SK-N-SH treated with all-trans-retinoic acid at 6 μM for 48 hours (cell line): ENCODE measurements at regions not wholly inside any gene's neighbourhood (a gene's known extent, or its start where the extent isn't known, plus 50 kb on each side); places are given as distances from the start of the nearest gene placed in this dataset.

Source experiments
- ATAC-seq: fragments of 200-7000 bp; cut with Tn5 transposase; 3 replicates; pipeline ENCODE4 v1.9.1; 2020; ENCODE audit warnings: mild to moderate bottlenecking, moderate library complexity
- ARNTL ChIP-seq: fragments of 450-650 bp; formaldehyde crosslinking; IDR thresholded peaks from 2 replicates; pipeline ENCODE4 v1.5.0; 2020; ENCODE audit warnings: low read depth, mild to moderate bottlenecking, moderate library complexity, borderline replicate concordance
- BACH2 ChIP-seq: fragments of 250-450 bp; sonication (Bioruptor Pico); IDR thresholded peaks from 2 replicates; pipeline ENCODE4 v1.9.0; 2021; ENCODE audit warnings: mild to moderate bottlenecking, borderline replicate concordance
- CSDC2 ChIP-seq: fragments of 250-450 bp; sonication (Bioruptor Pico); IDR thresholded peaks from 2 replicates; pipeline ENCODE4 v1.5.0; 2020; ENCODE audit warnings: mild to moderate bottlenecking, moderate library complexity
- ESRRG ChIP-seq: fragments of 250-450 bp; sonication (Bioruptor Pico); IDR thresholded peaks from 2 replicates; pipeline ENCODE4 v1.6.1; 2021; ENCODE audit warnings: mild to moderate bottlenecking
- OSR1 ChIP-seq: fragments of 250-450 bp; sonication (Bioruptor Pico); IDR thresholded peaks from 2 replicates; pipeline ENCODE4 v1.8.0; 2022; ENCODE audit warnings: moderate library complexity, mild to moderate bottlenecking, inconsistent platforms
- PPARA ChIP-seq: fragments of 250-450 bp; sonication (Bioruptor Pico); IDR thresholded peaks from 2 replicates; pipeline ENCODE4 v1.5.0; 2020; ENCODE audit warnings: mild to moderate bottlenecking, borderline replicate concordance
- RARB ChIP-seq: fragments of 250-450 bp; sonication (Bioruptor Pico); IDR thresholded peaks from 2 replicates; pipeline ENCODE4 v1.8.0; 2021; ENCODE audit warnings: mild to moderate bottlenecking, moderate library complexity
- SNAI2 ChIP-seq: fragments of 250-450 bp; sonication (Bioruptor Pico); IDR thresholded peaks from 2 replicates; pipeline ENCODE4 v1.5.0; 2020; ENCODE audit warnings: mild to moderate bottlenecking, moderate library complexity
- TCF4 ChIP-seq: fragments of 250-450 bp; sonication (Bioruptor Pico); IDR thresholded peaks from 2 replicates; pipeline ENCODE4 v1.8.0; 2021; ENCODE audit warnings: mild to moderate bottlenecking, moderate library complexity, borderline replicate concordance
- ZC3H10 ChIP-seq: fragments of 250-450 bp; sonication (Bioruptor Pico); IDR thresholded peaks from 2 replicates; pipeline ENCODE4 v1.5.1; 2021; ENCODE audit warnings: mild to moderate bottlenecking, moderate library complexity
- ZFP3 ChIP-seq: fragments of 250-450 bp; sonication (Bioruptor Pico); IDR thresholded peaks from 2 replicates; pipeline ENCODE4 v1.5.0; 2020; ENCODE audit warnings: mild to moderate bottlenecking, moderate library complexity
- ZFP30 ChIP-seq: fragments of 450-650 bp; formaldehyde crosslinking; IDR thresholded peaks from 2 replicates; pipeline ENCODE4 v1.5.0; 2022; ENCODE audit warnings: mild to moderate bottlenecking, moderate library complexity
- ZNF565 ChIP-seq: fragments of 450-650 bp; formaldehyde crosslinking; conservative IDR thresholded peaks from 2 replicates; pipeline ENCODE4 v1.5.0; 2020; ENCODE audit warnings: low read depth, mild to moderate bottlenecking, moderate library complexity
- ZNF70 ChIP-seq: fragments of 450-650 bp; formaldehyde crosslinking; IDR thresholded peaks from 2 replicates; pipeline ENCODE4 v1.5.0; 2020; ENCODE audit warnings: mild to moderate bottlenecking, moderate library complexity
- ZNF8 ChIP-seq: fragments of 450-650 bp; formaldehyde crosslinking; IDR thresholded peaks from 2 replicates; pipeline ENCODE4 v1.5.0; 2020; ENCODE audit warnings: mild to moderate bottlenecking, moderate library complexity
- TF ChIP-seq, protein P1 (sequence below): fragments of 250-450 bp; sonication (Bioruptor Pico); IDR thresholded peaks from 2 replicates; pipeline ENCODE4 v1.5.1; 2020; ENCODE audit warnings: low read depth, mild to moderate bottlenecking, moderate library complexity
- TF ChIP-seq, protein P2 (sequence below): fragments of 250-450 bp; sonication (Bioruptor Pico); IDR thresholded peaks from 2 replicates; pipeline ENCODE4 v1.5.1; 2021; ENCODE audit warnings: mild to moderate bottlenecking, moderate library complexity
- TF ChIP-seq, protein P3 (sequence below): fragments of 250-450 bp; sonication (Bioruptor Pico); IDR thresholded peaks from 2 replicates; pipeline ENCODE4 v1.5.0; 2020; ENCODE audit warnings: mild to moderate bottlenecking, moderate library complexity
- TF ChIP-seq, protein P4 (sequence below): fragments of 250-450 bp; sonication (Bioruptor Pico); IDR thresholded peaks from 2 replicates; pipeline ENCODE4 v1.8.0; 2020; ENCODE audit warnings: mild to moderate bottlenecking, moderate library complexity, borderline replicate concordance

DNA sequence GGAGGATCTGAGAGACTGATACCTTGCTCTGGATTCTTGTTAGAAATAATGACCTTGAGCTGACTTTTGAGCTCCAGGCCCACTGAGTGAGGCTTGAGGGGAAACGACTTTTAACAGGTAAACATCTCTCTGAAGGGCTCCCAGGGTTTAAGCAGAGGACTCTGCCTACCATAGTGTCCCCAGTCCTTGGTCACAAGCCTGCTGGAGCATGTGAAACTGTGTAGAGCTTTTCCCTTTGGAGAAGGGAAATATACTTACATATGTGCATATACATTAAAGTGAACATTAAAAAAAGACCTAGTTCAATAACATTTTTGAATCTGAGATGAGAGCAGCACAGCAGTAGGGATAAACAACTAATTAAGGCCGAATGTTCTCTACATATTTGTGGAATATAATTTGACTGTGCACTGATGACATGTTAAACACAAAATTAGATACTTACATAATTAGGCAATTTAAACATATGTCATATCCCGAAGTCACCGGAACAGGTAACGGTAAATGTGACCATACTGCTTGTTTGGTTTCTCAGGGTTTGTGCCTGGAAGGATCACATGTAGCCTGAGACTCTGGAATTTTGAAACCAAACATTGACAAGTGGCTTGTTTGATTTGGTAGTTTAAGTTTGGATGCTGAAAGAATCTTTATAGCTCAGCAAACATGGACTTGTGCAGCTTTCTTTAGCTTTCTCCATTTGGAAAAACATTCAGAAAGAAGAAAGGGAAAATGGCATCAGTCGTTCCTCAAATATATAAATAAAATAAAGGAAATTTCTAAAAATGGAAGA, 266.1 kb upstream of the C2CD4B start:
- TF ChIP-seq ESRRG (CRISPR knock-in tag) (no peak), ZC3H10 (CRISPR knock-in tag) (no peak), ZNF70 (no peak), ZFP30 (CRISPR knock-in tag) (no peak), SNAI2 (CRISPR knock-in tag) (no peak), RARB (CRISPR knock-in tag) (no peak), ZNF565 (CRISPR knock-in tag) (no peak), ZFP3 (no peak), OSR1 (CRISPR knock-in tag) (no peak), TCF4 (CRISPR knock-in tag) (no peak), ZNF8 (CRISPR knock-in tag) (no peak), CSDC2 (CRISPR knock-in tag) (no peak)
- TF ChIP-seq, protein P1, sequence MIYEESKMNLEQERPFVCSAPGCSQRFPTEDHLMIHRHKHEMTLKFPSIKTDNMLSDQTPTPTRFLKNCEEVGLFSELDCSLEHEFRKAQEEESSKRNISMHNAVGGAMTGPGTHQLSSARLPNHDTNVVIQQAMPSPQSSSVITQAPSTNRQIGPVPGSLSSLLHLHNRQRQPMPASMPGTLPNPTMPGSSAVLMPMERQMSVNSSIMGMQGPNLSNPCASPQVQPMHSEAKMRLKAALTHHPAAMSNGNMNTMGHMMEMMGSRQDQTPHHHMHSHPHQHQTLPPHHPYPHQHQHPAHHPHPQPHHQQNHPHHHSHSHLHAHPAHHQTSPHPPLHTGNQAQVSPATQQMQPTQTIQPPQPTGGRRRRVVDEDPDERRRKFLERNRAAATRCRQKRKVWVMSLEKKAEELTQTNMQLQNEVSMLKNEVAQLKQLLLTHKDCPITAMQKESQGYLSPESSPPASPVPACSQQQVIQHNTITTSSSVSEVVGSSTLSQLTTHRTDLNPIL (CRISPR knock-in tag), result no peak
- TF ChIP-seq, protein P2, sequence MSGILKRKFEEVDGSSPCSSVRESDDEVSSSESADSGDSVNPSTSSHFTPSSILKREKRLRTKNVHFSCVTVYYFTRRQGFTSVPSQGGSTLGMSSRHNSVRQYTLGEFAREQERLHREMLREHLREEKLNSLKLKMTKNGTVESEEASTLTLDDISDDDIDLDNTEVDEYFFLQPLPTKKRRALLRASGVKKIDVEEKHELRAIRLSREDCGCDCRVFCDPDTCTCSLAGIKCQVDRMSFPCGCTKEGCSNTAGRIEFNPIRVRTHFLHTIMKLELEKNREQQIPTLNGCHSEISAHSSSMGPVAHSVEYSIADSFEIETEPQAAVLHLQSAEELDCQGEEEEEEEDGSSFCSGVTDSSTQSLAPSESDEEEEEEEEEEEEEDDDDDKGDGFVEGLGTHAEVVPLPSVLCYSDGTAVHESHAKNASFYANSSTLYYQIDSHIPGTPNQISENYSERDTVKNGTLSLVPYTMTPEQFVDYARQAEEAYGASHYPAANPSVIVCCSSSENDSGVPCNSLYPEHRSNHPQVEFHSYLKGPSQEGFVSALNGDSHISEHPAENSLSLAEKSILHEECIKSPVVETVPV (CRISPR knock-in tag), result no peak
- TF ChIP-seq, all 23 proteins: peak for 0

DNA sequence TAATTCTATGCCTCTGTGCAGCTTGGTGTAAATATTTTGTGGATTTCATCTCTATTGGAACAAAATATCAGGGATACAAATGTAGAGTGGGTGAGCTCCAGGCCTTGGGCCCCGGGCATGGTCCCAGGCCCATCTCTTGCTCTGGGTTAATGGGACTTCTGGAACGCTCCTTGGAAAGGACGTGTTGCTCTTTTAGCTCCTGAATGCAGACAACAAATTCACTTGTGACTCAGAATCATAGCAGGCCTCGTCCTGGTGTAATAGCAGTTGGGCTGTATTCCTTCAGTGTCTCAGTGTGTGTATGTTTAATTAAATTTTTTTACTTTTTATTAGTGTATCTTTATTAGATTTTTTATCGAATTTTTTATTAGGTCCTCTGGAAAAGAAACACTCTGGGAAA, 266.7 kb upstream of the C2CD4B start:
- TF ChIP-seq ZNF8 (CRISPR knock-in tag) (no peak), RARB (CRISPR knock-in tag) (no peak), ZFP3 (no peak), OSR1 (CRISPR knock-in tag) (no peak), PPARA (CRISPR knock-in tag) (no peak), SNAI2 (CRISPR knock-in tag) (no peak), BACH2 (CRISPR knock-in tag) (no peak), ESRRG (CRISPR knock-in tag) (no peak), ZNF565 (CRISPR knock-in tag) (no peak), ARNTL (CRISPR knock-in tag) (no peak), CSDC2 (CRISPR knock-in tag) (no peak), ZNF70 (no peak)
- TF ChIP-seq, protein P2 (CRISPR knock-in tag), result no peak
- TF ChIP-seq, protein P3, sequence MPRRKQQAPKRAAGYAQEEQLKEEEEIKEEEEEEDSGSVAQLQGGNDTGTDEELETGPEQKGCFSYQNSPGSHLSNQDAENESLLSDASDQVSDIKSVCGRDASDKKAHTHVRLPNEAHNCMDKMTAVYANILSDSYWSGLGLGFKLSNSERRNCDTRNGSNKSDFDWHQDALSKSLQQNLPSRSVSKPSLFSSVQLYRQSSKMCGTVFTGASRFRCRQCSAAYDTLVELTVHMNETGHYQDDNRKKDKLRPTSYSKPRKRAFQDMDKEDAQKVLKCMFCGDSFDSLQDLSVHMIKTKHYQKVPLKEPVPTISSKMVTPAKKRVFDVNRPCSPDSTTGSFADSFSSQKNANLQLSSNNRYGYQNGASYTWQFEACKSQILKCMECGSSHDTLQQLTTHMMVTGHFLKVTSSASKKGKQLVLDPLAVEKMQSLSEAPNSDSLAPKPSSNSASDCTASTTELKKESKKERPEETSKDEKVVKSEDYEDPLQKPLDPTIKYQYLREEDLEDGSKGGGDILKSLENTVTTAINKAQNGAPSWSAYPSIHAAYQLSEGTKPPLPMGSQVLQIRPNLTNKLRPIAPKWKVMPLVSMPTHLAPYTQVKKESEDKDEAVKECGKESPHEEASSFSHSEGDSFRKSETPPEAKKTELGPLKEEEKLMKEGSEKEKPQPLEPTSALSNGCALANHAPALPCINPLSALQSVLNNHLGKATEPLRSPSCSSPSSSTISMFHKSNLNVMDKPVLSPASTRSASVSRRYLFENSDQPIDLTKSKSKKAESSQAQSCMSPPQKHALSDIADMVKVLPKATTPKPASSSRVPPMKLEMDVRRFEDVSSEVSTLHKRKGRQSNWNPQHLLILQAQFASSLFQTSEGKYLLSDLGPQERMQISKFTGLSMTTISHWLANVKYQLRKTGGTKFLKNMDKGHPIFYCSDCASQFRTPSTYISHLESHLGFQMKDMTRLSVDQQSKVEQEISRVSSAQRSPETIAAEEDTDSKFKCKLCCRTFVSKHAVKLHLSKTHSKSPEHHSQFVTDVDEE, result no peak
- TF ChIP-seq, protein P4, sequence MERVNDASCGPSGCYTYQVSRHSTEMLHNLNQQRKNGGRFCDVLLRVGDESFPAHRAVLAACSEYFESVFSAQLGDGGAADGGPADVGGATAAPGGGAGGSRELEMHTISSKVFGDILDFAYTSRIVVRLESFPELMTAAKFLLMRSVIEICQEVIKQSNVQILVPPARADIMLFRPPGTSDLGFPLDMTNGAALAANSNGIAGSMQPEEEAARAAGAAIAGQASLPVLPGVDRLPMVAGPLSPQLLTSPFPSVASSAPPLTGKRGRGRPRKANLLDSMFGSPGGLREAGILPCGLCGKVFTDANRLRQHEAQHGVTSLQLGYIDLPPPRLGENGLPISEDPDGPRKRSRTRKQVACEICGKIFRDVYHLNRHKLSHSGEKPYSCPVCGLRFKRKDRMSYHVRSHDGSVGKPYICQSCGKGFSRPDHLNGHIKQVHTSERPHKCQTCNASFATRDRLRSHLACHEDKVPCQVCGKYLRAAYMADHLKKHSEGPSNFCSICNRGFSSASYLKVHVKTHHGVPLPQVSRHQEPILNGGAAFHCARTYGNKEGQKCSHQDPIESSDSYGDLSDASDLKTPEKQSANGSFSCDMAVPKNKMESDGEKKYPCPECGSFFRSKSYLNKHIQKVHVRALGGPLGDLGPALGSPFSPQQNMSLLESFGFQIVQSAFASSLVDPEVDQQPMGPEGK (CRISPR knock-in tag), result no peak
- TF ChIP-seq, protein P1 (CRISPR knock-in tag), result no peak
- ATAC-seq, result no peak

More for the DNA sequence above, 266.1 kb upstream of the C2CD4B start:
- ATAC-seq, result no peak
